ENCODE measurements at regions not wholly inside any gene's neighbourhood (a gene's known extent, or its start where the extent isn't known, plus 50 kb on each side); places are given as distances from the start of the nearest gene placed in this dataset.

GRCh38 chr12:111164833-111165525 is 203.9 kb downstream of the PHETA1 start:
- peaks cover 2% of the 10 kb centered on the region for H3K27me3 Mint-ChIP-seq (ENCODE audit: unreplicated experiment)
- no peaks in the 10 kb centered on the region for H3K9me3 Mint-ChIP-seq (ENCODE audit: unreplicated experiment)
- no peak overlapping the region for H3K4me3 Mint-ChIP-seq (ENCODE audit: unreplicated experiment)
- no peak overlapping the region for H3K27ac Mint-ChIP-seq (ENCODE audit: unreplicated experiment)
- DNase-seq (ENCODE audit: extremely low spot score, unreplicated experiment), result no peak
- TF ChIP-seq CTCF (IDR thresholded peaks at IDR 0.05), result no peak
- H3K36me3 Mint-ChIP-seq (ENCODE audit: unreplicated experiment), result no peaks in the 10 kb centered on the region
- no peaks in the 10 kb centered on the region for H3K4me1 Mint-ChIP-seq (ENCODE audit: unreplicated experiment)

- no peaks in the 10 kb centered on the region for H3K4me1 Mint-ChIP-seq (ENCODE audit: unreplicated experiment)
- no peak for TF ChIP-seq CTCF (IDR thresholded peaks at IDR 0.05)
- no peak overlapping the region for H3K4me3 Mint-ChIP-seq (ENCODE audit: unreplicated experiment)
- DNase-seq (ENCODE audit: extremely low spot score, unreplicated experiment), result no peak
- no peak overlapping the region for H3K27ac Mint-ChIP-seq (ENCODE audit: unreplicated experiment)
- H3K27me3 Mint-ChIP-seq (ENCODE audit: unreplicated experiment), result peaks cover 3% of the 10 kb centered on the region
- no peaks in the 10 kb centered on the region for H3K36me3 Mint-ChIP-seq (ENCODE audit: unreplicated experiment)
- H3K9me3 Mint-ChIP-seq (ENCODE audit: unreplicated experiment), result no peaks in the 10 kb centered on the region
These were observed 205.5 kb downstream of the PHETA1 start for GRCh38 chr12:111163422-111163821.

- Mint-ChIP-seq H3K36me3 (ENCODE audit: unreplicated experiment) (no peaks in the 10 kb centered on the region), H3K27ac (ENCODE audit: unreplicated experiment) (no peak overlapping the region), H3K27me3 (ENCODE audit: unreplicated experiment) (peaks cover 9% of the 10 kb centered on the region), H3K9me3 (ENCODE audit: unreplicated experiment) (no peaks in the 10 kb centered on the region), H3K4me3 (ENCODE audit: unreplicated experiment) (no peak overlapping the region), H3K4me1 (ENCODE audit: unreplicated experiment) (no peaks in the 10 kb centered on the region)
- TF ChIP-seq CTCF (IDR thresholded peaks at IDR 0.05), result no peak
- no peak for DNase-seq (ENCODE audit: extremely low spot score, unreplicated experiment)
These were observed 207.0 kb downstream of the PHETA1 start for GRCh38 chr12:111161898-111162297.

GRCh38 chr12:111160350-111161241 is 208.3 kb downstream of the PHETA1 start:
- Mint-ChIP-seq H3K4me3 (ENCODE audit: unreplicated experiment) (no peak overlapping the region), H3K27me3 (ENCODE audit: unreplicated experiment) (peaks cover 9% of the 10 kb centered on the region), H3K27ac (ENCODE audit: unreplicated experiment) (no peak overlapping the region), H3K4me1 (ENCODE audit: unreplicated experiment) (no peaks in the 10 kb centered on the region), H3K36me3 (ENCODE audit: unreplicated experiment) (no peaks in the 10 kb centered on the region), H3K9me3 (ENCODE audit: unreplicated experiment) (no peaks in the 10 kb centered on the region)
- no peak for DNase-seq (ENCODE audit: extremely low spot score, unreplicated experiment)
- no peak for TF ChIP-seq CTCF (IDR thresholded peaks at IDR 0.05)

- Mint-ChIP-seq H3K36me3 (ENCODE audit: unreplicated experiment) (no peaks in the 10 kb centered on the region), H3K27me3 (ENCODE audit: unreplicated experiment) (peaks cover 9% of the 10 kb centered on the region), H3K4me3 (ENCODE audit: unreplicated experiment) (no peak overlapping the region), H3K9me3 (ENCODE audit: unreplicated experiment) (no peaks in the 10 kb centered on the region), H3K4me1 (ENCODE audit: unreplicated experiment) (no peaks in the 10 kb centered on the region), H3K27ac (ENCODE audit: unreplicated experiment) (no peak overlapping the region)
- TF ChIP-seq CTCF (IDR thresholded peaks at IDR 0.05), result no peak
- no peak for DNase-seq (ENCODE audit: extremely low spot score, unreplicated experiment)
These were observed 209.9 kb downstream of the PHETA1 start for GRCh38 chr12:111158992-111159391.

Data from osteocyte (in vitro differentiated cells).